Uterus (tissue), 3 donors: ENCODE measurements at regions not wholly inside any gene's neighbourhood (a gene's known extent, or its start where the extent isn't known, plus 50 kb on each side); places are given as distances from the start of the nearest gene placed in this dataset.

Experiments
- DNase-seq, 2 donors: peaks; one replicate each; pipeline ENCODE4 v3.0.0-alpha.2; 2019 to 2020
- H3K27ac ChIP-seq, 2 donors: fragments of 200-600 bp; sonication (generic); 1 replicate in 1 of 2; 2 replicates in 1 of 2; pipeline ENCODE4 v1.5.1; 2016 to 2018
- H3K27me3 ChIP-seq, 2 donors: fragments of 200-600 bp; sonication (generic); one replicate each; pipeline ENCODE4 v1.5.1; 2018 to 2019; ENCODE audit warnings: control low read depth in 1 of 2
- H3K36me3 ChIP-seq, 2 donors: fragments of 200-600 bp; sonication (generic); one replicate each; pipeline ENCODE4 v1.5.1; 2019; ENCODE audit warnings: control low read depth in 1 of 2
- H3K4me1 ChIP-seq, 2 donors: fragments of 200-600 bp; sonication (generic); one replicate each; pipeline ENCODE4 v1.5.1; 2018 to 2019; ENCODE audit warnings: control low read depth in 1 of 2
- H3K4me3 ChIP-seq, 2 donors: fragments of 200-600 bp; sonication (generic); 1 replicate in 1 of 2; 2 replicates in 1 of 2; pipeline ENCODE4 v1.5.1; 2018 to 2019; ENCODE audit warnings: mild to moderate bottlenecking in 1 of 2
- H3K9me3 ChIP-seq, 2 donors: fragments of 200-600 bp; sonication (generic); one replicate each; pipeline ENCODE4 v1.5.1; 2019; ENCODE audit warnings: control low read depth in 1 of 2
- POLR2A ChIP-seq, 2 donors: fragments of 450-650 bp; IDR thresholded peaks; one replicate each; pipeline ENCODE4 v1.6.1; 2016; ENCODE audit warnings: antibody characterized with exemption in 2 of 2, mild to moderate bottlenecking in 1 of 2, moderate library complexity in 1 of 2
- intact Hi-C: fragments of 100-400 bp; cut with DNase I; formaldehyde crosslinking; loops from one replicate; pipeline ENCODE4 v1.15.1; 2023; ENCODE audit warnings: low total_unique reads
- TF ChIP-seq, protein P1 (sequence below), 4 experiments: fragments of 200-600 bp in 2 of 4; fragments of 450-650 bp in 2 of 4; sonication (generic) in 2 of 4; IDR thresholded peaks; one replicate each; pipeline ENCODE4 v1.5.1; 2016 to 2019; ENCODE audit warnings: antibody characterized with exemption in 4 of 4, mild to moderate bottlenecking in 2 of 4, moderate library complexity in 1 of 4
- donor health status: DM: yes; HTN: yes; CAD: no.

- H3K36me3 ChIP-seq: no peaks in the 10 kb centered on the region
- no peak overlapping the region for H3K27ac ChIP-seq
- no peak overlapping the region for H3K4me3 ChIP-seq
- intact Hi-C loops: no loop called here
- no peak for DNase-seq
- no peaks in the 10 kb centered on the region for H3K4me1 ChIP-seq
- TF ChIP-seq, protein P1, sequence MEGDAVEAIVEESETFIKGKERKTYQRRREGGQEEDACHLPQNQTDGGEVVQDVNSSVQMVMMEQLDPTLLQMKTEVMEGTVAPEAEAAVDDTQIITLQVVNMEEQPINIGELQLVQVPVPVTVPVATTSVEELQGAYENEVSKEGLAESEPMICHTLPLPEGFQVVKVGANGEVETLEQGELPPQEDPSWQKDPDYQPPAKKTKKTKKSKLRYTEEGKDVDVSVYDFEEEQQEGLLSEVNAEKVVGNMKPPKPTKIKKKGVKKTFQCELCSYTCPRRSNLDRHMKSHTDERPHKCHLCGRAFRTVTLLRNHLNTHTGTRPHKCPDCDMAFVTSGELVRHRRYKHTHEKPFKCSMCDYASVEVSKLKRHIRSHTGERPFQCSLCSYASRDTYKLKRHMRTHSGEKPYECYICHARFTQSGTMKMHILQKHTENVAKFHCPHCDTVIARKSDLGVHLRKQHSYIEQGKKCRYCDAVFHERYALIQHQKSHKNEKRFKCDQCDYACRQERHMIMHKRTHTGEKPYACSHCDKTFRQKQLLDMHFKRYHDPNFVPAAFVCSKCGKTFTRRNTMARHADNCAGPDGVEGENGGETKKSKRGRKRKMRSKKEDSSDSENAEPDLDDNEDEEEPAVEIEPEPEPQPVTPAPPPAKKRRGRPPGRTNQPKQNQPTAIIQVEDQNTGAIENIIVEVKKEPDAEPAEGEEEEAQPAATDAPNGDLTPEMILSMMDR (IDR thresholded peaks at IDR 0.05): no peak
- no peak for TF ChIP-seq POLR2A (IDR thresholded peaks at IDR 0.05)
- H3K9me3 ChIP-seq: no peaks in the 10 kb centered on the region
- no peaks in the 10 kb centered on the region for H3K27me3 ChIP-seq
Measured at GRCh38 chr2:57542081-57542480, 504.5 kb upstream of the VRK2 start.

- DNase-seq: no peak
- Histone ChIP-seq H3K27me3 (no peaks in the 10 kb centered on the region), H3K4me1 (no peaks in the 10 kb centered on the region), H3K27ac (no peak overlapping the region), H3K36me3 (no peaks in the 10 kb centered on the region), H3K4me3 (no peak overlapping the region), H3K9me3 (no peaks in the 10 kb centered on the region)
- TF ChIP-seq POLR2A (IDR thresholded peaks at IDR 0.05): no peak
- TF ChIP-seq, protein P1 (IDR thresholded peaks at IDR 0.05): no peak
- intact Hi-C loops: no loop called here
Measured at GRCh38 chr2:57543211-57543610, 503.4 kb upstream of the VRK2 start.

DNA sequence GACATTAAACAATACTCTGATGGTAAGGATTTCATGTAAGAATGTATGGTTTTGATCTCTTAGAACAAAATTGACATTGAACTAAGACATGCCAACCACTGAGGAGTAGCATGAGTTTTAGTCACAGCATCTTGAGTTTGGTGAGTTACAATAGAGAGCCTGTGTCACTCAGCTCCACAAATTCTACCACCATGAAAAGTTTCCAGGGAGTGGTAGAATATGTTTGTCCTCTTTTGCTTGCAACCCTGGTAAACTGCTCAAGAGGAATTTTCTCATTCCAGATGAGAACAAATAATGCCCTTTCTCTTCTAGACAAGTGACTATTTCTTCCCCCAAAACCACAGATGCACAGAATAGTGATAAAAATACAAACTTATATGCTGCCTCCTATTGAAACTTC lies 502.0 kb upstream of the VRK2 start:
- Histone ChIP-seq H3K36me3 (no peaks in the 10 kb centered on the region), H3K9me3 (no peaks in the 10 kb centered on the region), H3K27me3 (no peaks in the 10 kb centered on the region), H3K4me1 (no peaks in the 10 kb centered on the region), H3K4me3 (no peak overlapping the region), H3K27ac (no peak overlapping the region)
- intact Hi-C loops: no loop called here
- no peak for DNase-seq
- TF ChIP-seq POLR2A (IDR thresholded peaks at IDR 0.05): no peak
- TF ChIP-seq, protein P1 (IDR thresholded peaks at IDR 0.05): no peak

DNA sequence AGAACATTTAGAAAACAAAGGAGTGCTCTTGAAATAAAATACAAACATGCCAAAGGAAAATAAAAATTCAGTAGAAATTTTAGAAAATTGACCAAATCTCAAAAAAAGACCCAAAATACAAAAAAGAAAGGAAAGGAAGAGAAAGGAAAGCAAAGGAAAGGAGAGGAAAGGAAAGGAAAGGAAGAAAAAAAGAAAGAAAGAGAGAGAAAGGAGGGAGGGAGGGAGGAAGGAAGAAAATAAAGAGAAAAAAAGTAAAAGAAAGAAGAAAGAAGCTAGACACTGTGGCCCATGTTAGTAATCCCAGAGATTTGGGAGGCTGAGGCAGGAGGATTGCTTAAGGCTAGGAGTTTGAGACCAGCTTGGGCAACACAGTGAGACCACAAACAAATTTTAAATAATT lies 500.1 kb upstream of the VRK2 start:
- Histone ChIP-seq H3K36me3 (no peaks in the 10 kb centered on the region), H3K4me3 (no peak overlapping the region), H3K9me3 (no peaks in the 10 kb centered on the region), H3K27ac (no peak overlapping the region), H3K27me3 (no peaks in the 10 kb centered on the region), H3K4me1 (no peaks in the 10 kb centered on the region)
- intact Hi-C loops: no loop called here
- no peak for DNase-seq
- TF ChIP-seq, protein P1 (IDR thresholded peaks at IDR 0.05): no peak
- TF ChIP-seq POLR2A (IDR thresholded peaks at IDR 0.05): no peak

DNA sequence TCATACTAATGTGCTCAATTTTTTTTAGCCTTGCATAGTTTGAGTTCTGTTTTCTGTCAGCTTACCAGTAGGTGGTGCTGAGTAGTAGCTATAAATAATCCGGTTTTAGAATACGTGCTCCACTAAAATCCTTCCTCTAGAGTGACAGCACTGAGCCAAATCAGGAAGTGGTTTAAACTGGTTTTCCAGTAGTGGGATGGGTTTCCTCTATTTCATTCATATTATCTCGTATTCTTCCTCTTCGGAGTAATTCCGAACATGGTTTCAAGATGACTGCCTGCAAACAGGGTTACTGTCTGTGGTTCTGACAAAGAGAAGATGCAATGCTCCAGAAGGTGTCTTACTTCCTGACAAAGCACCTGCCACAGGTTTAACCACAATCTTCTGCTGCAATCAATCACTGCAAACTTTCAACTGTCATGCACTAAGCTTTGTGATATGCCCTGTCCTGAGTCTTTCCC lies 496.9 kb upstream of the VRK2 start:
- no peak for DNase-seq
- no peaks in the 10 kb centered on the region for H3K27me3 ChIP-seq
- intact Hi-C loops: no loop called here

More for the DNA sequence above, 496.9 kb upstream of the VRK2 start:
- H3K4me1 ChIP-seq: no peaks in the 10 kb centered on the region
- H3K4me3 ChIP-seq: no peak overlapping the region
- H3K9me3 ChIP-seq: no peaks in the 10 kb centered on the region
- no peak overlapping the region for H3K27ac ChIP-seq
- TF ChIP-seq POLR2A (IDR thresholded peaks at IDR 0.05): no peak
- TF ChIP-seq, protein P1 (IDR thresholded peaks at IDR 0.05): no peak
- no peaks in the 10 kb centered on the region for H3K36me3 ChIP-seq
